AG04450 (cell line): ENCODE measurements at regions not wholly inside any gene's neighbourhood (a gene's known extent, or its start where the extent isn't known, plus 50 kb on each side); places are given as distances from the start of the nearest gene placed in this dataset.

Experiments
- CTCF ChIA-PET: fragments of 300-600, 350-600 bp; formaldehyde crosslinking; extraction: SDS; loops from one replicate; lab custom pipeline; 2022; ENCODE audit warnings: antibody characterized with exemption, inconsistent platforms; lab: Charles Lee
- POLR2A ChIA-PET: fragments of 350-600 bp; formaldehyde crosslinking; extraction: SDS; loops from one replicate; lab custom pipeline; 2021; ENCODE audit warnings: antibody characterized with exemption, inconsistent platforms; lab: Yijun Ruan, JAX
- DNase-seq: peaks from one replicate; pipeline ENCODE4 v3.0.0-alpha.2; 2011; ENCODE audit warnings: low read depth, low spot score
- H3K27ac ChIP-seq: one replicate; pipeline ENCODE4 v1.5.1; 2012; ENCODE audit warnings: low read depth, low read length, control low read depth
- H3K27me3 ChIP-seq: one replicate; pipeline ENCODE4 v1.6.0; 2012; ENCODE audit warnings: low read length; ENCODE audit not compliant: control insufficient read depth, insufficient read depth
- H3K4me3 ChIP-seq: 2 replicates; pipeline ENCODE4 v1.5.1; 2011; ENCODE audit warnings: mild to moderate bottlenecking, low read depth, low read length, control low read depth
- H3K9me3 ChIP-seq: 2 replicates; pipeline ENCODE4 v1.5.1; 2012; ENCODE audit warnings: low read length; ENCODE audit not compliant: control insufficient read depth, insufficient read depth
- TF ChIP-seq, protein P1 (sequence below): IDR thresholded peaks from 2 replicates; pipeline ENCODE4 v1.5.1; 2011; ENCODE audit warnings: low read depth, low read length, control low read depth, inconsistent platforms

DNA sequence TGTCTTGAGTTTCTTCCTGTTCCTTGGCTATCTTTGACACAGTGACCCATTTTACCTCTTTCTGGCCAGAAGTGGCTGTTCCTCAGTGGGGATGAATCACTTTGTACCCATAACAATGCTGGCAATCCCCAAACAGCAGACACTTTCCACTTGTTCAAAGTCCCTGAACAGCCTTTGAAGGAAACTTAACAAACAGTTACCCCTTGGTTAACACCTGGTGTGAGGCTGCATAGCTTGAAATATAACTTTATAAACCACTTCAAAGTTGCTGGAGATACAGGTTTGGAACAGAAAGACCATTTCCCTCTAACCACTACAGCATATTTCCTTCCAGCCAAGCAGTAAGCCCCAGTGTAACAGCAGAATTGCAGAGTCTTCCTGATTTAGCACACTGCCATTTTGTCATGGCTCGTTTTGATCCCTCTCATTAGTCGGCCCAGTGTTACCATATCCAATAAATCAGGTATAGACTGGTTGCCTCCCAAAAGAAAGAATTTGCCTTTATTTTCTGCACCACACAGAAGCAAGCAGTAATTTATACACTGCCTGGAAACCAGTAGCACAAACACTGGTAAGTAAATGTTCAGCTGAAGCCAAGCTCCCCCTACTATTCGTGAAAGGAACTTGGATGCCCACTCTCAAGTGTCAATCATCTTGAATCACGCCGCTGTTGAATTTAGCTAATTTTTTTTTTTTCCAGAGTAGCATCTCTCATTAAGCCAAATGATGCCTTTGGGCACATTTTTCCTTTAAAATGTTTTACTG, 225.9 kb downstream of the PIK3R1 start:
- TF ChIP-seq, protein P1, sequence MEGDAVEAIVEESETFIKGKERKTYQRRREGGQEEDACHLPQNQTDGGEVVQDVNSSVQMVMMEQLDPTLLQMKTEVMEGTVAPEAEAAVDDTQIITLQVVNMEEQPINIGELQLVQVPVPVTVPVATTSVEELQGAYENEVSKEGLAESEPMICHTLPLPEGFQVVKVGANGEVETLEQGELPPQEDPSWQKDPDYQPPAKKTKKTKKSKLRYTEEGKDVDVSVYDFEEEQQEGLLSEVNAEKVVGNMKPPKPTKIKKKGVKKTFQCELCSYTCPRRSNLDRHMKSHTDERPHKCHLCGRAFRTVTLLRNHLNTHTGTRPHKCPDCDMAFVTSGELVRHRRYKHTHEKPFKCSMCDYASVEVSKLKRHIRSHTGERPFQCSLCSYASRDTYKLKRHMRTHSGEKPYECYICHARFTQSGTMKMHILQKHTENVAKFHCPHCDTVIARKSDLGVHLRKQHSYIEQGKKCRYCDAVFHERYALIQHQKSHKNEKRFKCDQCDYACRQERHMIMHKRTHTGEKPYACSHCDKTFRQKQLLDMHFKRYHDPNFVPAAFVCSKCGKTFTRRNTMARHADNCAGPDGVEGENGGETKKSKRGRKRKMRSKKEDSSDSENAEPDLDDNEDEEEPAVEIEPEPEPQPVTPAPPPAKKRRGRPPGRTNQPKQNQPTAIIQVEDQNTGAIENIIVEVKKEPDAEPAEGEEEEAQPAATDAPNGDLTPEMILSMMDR, result no peak
- Histone ChIP-seq H3K4me3 (no peak overlapping the region), H3K27me3 (no peaks in the 10 kb centered on the region), H3K9me3 (no peaks in the 10 kb centered on the region), H3K27ac (no peak overlapping the region)
- DNase-seq, result no peak
- CTCF ChIA-PET, result no interaction called here
- POLR2A ChIA-PET, result no interaction called here

DNA sequence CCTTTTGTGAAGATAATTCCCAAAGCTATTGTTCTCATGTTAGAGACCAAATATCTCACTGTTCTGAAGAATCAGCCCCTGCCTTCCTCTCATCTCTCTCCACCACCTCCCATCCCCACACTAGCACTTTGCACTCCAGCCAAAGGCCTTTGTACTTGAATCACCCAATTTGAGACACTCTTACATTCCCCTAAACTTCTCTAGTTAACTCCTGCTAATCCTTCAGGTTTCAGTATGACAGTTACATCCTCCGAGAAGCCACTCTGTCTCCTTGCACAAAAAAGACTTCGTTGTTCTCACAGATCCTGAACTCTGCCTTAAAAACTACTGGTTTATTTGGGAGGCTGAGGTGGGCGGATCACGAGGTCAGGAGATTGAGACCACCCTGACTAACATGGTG, 227.5 kb downstream of the PIK3R1 start:
- ChIA-PET CTCF (no interaction called here), POLR2A (no interaction called here)
- Histone ChIP-seq H3K27me3 (no peaks in the 10 kb centered on the region), H3K4me3 (no peak overlapping the region), H3K27ac (no peak overlapping the region), H3K9me3 (no peaks in the 10 kb centered on the region)
- no peak for DNase-seq
- TF ChIP-seq, protein P1, result no peak

DNA sequence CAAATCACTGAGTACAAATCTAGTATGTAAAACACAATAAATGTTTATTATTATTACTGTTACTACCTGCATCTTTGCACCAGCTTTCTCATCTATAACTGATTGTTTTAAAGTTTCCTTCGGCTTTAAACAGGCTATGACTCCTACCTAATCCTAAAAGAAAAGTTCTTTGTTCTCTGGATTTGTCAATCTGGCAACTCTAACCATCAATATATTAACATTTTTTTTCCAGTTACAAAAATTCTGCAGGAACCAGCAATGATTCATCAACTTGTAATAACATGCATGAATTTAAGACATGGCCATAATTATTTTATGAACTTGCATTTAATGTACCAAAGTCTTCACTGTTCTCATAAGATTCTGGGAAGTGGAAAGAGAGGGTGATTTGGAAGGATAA, 228.5 kb downstream of the PIK3R1 start:
- Histone ChIP-seq H3K27me3 (no peaks in the 10 kb centered on the region), H3K4me3 (no peak overlapping the region), H3K9me3 (no peaks in the 10 kb centered on the region), H3K27ac (no peak overlapping the region)
- DNase-seq, result no peak
- TF ChIP-seq, protein P1, result no peak
- POLR2A ChIA-PET, result no interaction called here
- CTCF ChIA-PET, result no interaction called here

DNA sequence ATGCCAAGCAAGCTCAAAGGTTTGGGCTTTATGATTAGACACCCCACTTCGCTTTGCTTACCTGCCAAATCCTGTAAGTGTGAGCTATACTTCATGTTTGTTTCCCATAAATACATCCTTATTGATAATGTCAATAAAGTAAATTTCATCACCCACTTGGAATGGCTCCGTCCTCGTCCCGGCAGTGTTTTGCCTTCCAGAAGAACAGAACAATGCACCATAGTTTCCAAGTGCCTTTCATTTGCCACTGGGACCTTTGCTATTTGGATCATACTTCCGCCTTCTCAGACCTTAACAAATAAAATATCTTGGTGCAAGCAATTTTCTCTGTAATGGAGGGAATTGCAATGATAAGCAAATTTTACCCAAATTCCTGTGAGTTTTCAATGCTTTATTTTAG, 229.3 kb downstream of the PIK3R1 start:
- Histone ChIP-seq H3K4me3 (no peak overlapping the region), H3K9me3 (no peaks in the 10 kb centered on the region), H3K27ac (no peak overlapping the region), H3K27me3 (no peaks in the 10 kb centered on the region)
- DNase-seq, result no peak
- POLR2A ChIA-PET, result no interaction called here
- CTCF ChIA-PET, result no interaction called here
- TF ChIP-seq, protein P1, result no peak

DNA sequence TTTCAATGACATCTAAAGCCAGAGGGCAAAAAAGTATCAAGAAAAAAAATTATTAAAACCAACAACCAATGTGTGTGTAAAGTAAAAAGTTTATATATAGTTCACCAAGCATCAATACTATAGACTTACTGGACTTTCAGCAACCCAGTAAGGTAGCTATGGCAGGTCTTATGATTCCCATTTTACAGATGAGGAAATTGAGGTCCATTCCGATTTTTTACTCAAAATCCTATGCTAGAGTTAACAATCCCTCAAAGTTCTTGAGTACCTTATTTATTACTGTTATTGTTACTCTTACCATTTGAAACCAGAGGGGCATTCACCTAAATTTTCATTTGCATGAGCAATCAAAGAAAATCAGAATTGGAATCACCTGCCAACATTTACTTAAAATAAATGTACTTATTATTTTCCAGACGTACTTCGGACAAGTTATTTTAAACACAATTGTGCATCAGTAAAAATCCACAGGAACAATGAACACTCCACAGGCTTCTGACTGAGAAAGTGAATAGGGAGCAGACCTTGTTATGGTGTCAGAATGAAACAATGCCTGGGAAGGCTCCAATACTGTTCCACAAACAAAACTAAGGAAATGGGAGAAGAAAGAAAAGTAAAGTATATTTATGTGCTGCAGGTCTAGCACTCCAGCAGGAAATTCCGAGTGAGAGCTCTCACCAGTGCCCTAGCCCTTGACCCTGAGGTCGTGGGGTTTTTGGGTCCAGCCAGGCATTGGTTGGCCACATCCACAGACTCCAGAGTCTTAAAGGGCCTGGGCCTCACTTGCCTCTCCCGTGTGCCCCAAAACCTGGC, 229.9 kb downstream of the PIK3R1 start:
- POLR2A ChIA-PET, result no interaction called here
- CTCF ChIA-PET, result no interaction called here
- no peaks in the 10 kb centered on the region for H3K9me3 ChIP-seq
- TF ChIP-seq, protein P1, result no peak
- H3K27ac ChIP-seq, result no peak overlapping the region
- DNase-seq, result no peak
- H3K4me3 ChIP-seq, result no peak overlapping the region
- H3K27me3 ChIP-seq, result no peaks in the 10 kb centered on the region
